Neural cell (in vitro differentiated cells): ENCODE measurements at regions not wholly inside any gene's neighbourhood (a gene's known extent, or its start where the extent isn't known, plus 50 kb on each side); places are given as distances from the start of the nearest gene placed in this dataset.

Source experiments
- H2AFZ ChIP-seq: fragments of 200-600, 300-800 bp; sonication (generic), shearing (Covaris generic); 2 replicates; pipeline ENCODE4 v1.6.0; 2014; ENCODE audit warnings: low read depth, mild to moderate bottlenecking, antibody characterized with exemption, low read length, moderate library complexity
- H3F3A ChIP-seq: fragments of 200-600 bp; shearing (Covaris generic); 2 replicates; pipeline ENCODE4 v1.6.1; 2016; ENCODE audit warnings: mild to moderate bottlenecking, moderate library complexity, mixed read lengths, antibody characterized with exemption, low read length; ENCODE audit not compliant: insufficient read depth, poor library complexity, severe bottlenecking
- H3K27ac ChIP-seq: fragments of 200-600, 300-800 bp; sonication (generic), shearing (Covaris generic); 2 replicates; pipeline ENCODE4 v1.5.1; 2014; ENCODE audit warnings: mild to moderate bottlenecking, low read length, moderate library complexity
- H3K27me3 ChIP-seq: fragments of 300-800, 200-600 bp; sonication (generic), shearing (Covaris generic); 2 replicates; pipeline ENCODE4 v1.6.0; 2014; ENCODE audit warnings: mild to moderate bottlenecking, low read depth, low read length, moderate library complexity; ENCODE audit not compliant: insufficient read depth
- H3K36me3 ChIP-seq: fragments of 300-800, 200-600 bp; sonication (generic), shearing (Covaris generic); 2 replicates; pipeline ENCODE4 v1.5.1; 2014; ENCODE audit warnings: mild to moderate bottlenecking, antibody characterized with exemption, low read length, moderate library complexity; ENCODE audit not compliant: insufficient read depth
- H3K4me2 ChIP-seq: fragments of 300-800, 200-600 bp; sonication (generic), shearing (Covaris generic); 2 replicates; pipeline ENCODE4 v1.6.0; 2014; ENCODE audit warnings: mild to moderate bottlenecking, low read length
- H3K4me3 ChIP-seq: fragments of 300-800, 200-600 bp; sonication (generic), shearing (Covaris generic); 2 replicates; pipeline ENCODE4 v1.5.1; 2014; ENCODE audit warnings: mild to moderate bottlenecking, low read length, moderate library complexity
- H3K79me2 ChIP-seq: fragments of 200-600 bp; shearing (Covaris generic); replicated peaks from 2 replicates; pipeline ENCODE4 v1.6.0; 2014; ENCODE audit warnings: mild to moderate bottlenecking, low read length, moderate library complexity; ENCODE audit not compliant: insufficient read depth
- H3K9ac ChIP-seq: fragments of 300-800, 200-600 bp; sonication (generic), shearing (Covaris generic); 2 replicates; pipeline ENCODE4 v1.6.1; 2016; ENCODE audit warnings: mild to moderate bottlenecking, low read length, mixed read lengths
- H3K9me2 ChIP-seq: fragments of 200-600 bp; shearing (Covaris generic); 2 replicates; pipeline ENCODE4 v1.6.1; 2016; ENCODE audit warnings: mild to moderate bottlenecking, low read length, mixed read lengths; ENCODE audit not compliant: insufficient read depth
- H3K9me3 ChIP-seq: fragments of 200-600, 300-800 bp; sonication (generic), shearing (Covaris generic); 2 replicates; pipeline ENCODE4 v1.6.1; 2016; ENCODE audit warnings: mild to moderate bottlenecking, mixed run types, low read length, moderate library complexity, mixed read lengths
- H4K20me1 ChIP-seq: fragments of 200-600 bp; shearing (Covaris generic); 2 replicates; pipeline ENCODE4 v1.6.1; 2016; ENCODE audit warnings: mild to moderate bottlenecking, mixed run types; ENCODE audit not compliant: insufficient read depth
- EP300 ChIP-seq: fragments of 450-650 bp; conservative IDR thresholded peaks from 2 replicates; pipeline ENCODE4 v1.6.1; 2014; ENCODE audit warnings: antibody characterized with exemption, mild to moderate bottlenecking, moderate library complexity; ENCODE audit not compliant: poor library complexity, severe bottlenecking
- EZH2 ChIP-seq: fragments of 200-600, 300-800 bp; shearing (Covaris generic), sonication (generic); IDR thresholded peaks from 2 replicates; pipeline ENCODE4 v1.6.1; 2014; ENCODE audit warnings: antibody characterized with exemption, low read length, borderline replicate concordance, mild to moderate bottlenecking; ENCODE audit not compliant: insufficient read depth, poor library complexity, severe bottlenecking
- MXI1 ChIP-seq: fragments of 450-650 bp; conservative IDR thresholded peaks from 2 replicates; pipeline ENCODE4 v1.6.1; 2014; ENCODE audit warnings: antibody characterized with exemption, mild to moderate bottlenecking; ENCODE audit not compliant: poor library complexity, severe bottlenecking
- POLR2AphosphoS5 ChIP-seq: IDR thresholded peaks from 2 replicates; pipeline ENCODE4 v1.6.1; 2012
- RAD21 ChIP-seq: fragments of 450-650 bp; conservative IDR thresholded peaks from 2 replicates; pipeline ENCODE4 v1.6.1; 2014; ENCODE audit warnings: antibody characterized with exemption, mild to moderate bottlenecking, moderate library complexity
- SMC3 ChIP-seq: fragments of 450-650 bp; conservative IDR thresholded peaks from 2 replicates; pipeline ENCODE4 v1.6.1; 2014; ENCODE audit warnings: antibody characterized with exemption, mild to moderate bottlenecking, moderate library complexity; ENCODE audit not compliant: poor library complexity
- TAF1 ChIP-seq: IDR thresholded peaks from 2 replicates; pipeline ENCODE4 v1.6.1; 2012; ENCODE audit warnings: low read depth
- TF ChIP-seq, protein P1 (sequence below): fragments of 450-650 bp; IDR thresholded peaks from 2 replicates; pipeline ENCODE4 v1.5.1; 2014; ENCODE audit warnings: antibody characterized with exemption, mild to moderate bottlenecking, moderate library complexity; ENCODE audit not compliant: poor library complexity, severe bottlenecking
- TF ChIP-seq, protein P2 (sequence below): IDR thresholded peaks from 2 replicates; pipeline ENCODE4 v1.6.1; 2012; ENCODE audit warnings: borderline replicate concordance

- no peak for TF ChIP-seq RAD21
- TF ChIP-seq EP300, result no peak
- no peak for TF ChIP-seq MXI1
- TF ChIP-seq, protein P1, sequence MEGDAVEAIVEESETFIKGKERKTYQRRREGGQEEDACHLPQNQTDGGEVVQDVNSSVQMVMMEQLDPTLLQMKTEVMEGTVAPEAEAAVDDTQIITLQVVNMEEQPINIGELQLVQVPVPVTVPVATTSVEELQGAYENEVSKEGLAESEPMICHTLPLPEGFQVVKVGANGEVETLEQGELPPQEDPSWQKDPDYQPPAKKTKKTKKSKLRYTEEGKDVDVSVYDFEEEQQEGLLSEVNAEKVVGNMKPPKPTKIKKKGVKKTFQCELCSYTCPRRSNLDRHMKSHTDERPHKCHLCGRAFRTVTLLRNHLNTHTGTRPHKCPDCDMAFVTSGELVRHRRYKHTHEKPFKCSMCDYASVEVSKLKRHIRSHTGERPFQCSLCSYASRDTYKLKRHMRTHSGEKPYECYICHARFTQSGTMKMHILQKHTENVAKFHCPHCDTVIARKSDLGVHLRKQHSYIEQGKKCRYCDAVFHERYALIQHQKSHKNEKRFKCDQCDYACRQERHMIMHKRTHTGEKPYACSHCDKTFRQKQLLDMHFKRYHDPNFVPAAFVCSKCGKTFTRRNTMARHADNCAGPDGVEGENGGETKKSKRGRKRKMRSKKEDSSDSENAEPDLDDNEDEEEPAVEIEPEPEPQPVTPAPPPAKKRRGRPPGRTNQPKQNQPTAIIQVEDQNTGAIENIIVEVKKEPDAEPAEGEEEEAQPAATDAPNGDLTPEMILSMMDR, result no peak
- TF ChIP-seq POLR2AphosphoS5, result no peak
- no peak for TF ChIP-seq TAF1
- TF ChIP-seq, protein P2, sequence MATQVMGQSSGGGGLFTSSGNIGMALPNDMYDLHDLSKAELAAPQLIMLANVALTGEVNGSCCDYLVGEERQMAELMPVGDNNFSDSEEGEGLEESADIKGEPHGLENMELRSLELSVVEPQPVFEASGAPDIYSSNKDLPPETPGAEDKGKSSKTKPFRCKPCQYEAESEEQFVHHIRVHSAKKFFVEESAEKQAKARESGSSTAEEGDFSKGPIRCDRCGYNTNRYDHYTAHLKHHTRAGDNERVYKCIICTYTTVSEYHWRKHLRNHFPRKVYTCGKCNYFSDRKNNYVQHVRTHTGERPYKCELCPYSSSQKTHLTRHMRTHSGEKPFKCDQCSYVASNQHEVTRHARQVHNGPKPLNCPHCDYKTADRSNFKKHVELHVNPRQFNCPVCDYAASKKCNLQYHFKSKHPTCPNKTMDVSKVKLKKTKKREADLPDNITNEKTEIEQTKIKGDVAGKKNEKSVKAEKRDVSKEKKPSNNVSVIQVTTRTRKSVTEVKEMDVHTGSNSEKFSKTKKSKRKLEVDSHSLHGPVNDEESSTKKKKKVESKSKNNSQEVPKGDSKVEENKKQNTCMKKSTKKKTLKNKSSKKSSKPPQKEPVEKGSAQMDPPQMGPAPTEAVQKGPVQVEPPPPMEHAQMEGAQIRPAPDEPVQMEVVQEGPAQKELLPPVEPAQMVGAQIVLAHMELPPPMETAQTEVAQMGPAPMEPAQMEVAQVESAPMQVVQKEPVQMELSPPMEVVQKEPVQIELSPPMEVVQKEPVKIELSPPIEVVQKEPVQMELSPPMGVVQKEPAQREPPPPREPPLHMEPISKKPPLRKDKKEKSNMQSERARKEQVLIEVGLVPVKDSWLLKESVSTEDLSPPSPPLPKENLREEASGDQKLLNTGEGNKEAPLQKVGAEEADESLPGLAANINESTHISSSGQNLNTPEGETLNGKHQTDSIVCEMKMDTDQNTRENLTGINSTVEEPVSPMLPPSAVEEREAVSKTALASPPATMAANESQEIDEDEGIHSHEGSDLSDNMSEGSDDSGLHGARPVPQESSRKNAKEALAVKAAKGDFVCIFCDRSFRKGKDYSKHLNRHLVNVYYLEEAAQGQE, result no peak
- TF ChIP-seq SMC3, result no peak
- TF ChIP-seq EZH2, result no peak
- Histone ChIP-seq H3K4me2 (no peak overlapping the region), H3K4me3 (no peak overlapping the region), H3K9me2 (no peaks in the 10 kb centered on the region), H3F3A (no peaks in the 10 kb centered on the region), H2AFZ (no peak overlapping the region), H3K9me3 (no peaks in the 10 kb centered on the region), H3K36me3 (no peaks in the 10 kb centered on the region), H3K27ac (no peak overlapping the region), H3K9ac (no peak overlapping the region), H4K20me1 (no peaks in the 10 kb centered on the region), H3K79me2 (no peaks in the 10 kb centered on the region), H3K27me3 (no peaks in the 10 kb centered on the region)
Measured at GRCh38 chr15:95302809-95303208, 1027.7 kb upstream of the NR2F2 start.

GRCh38 chr15:95303713-95304112 is 1026.8 kb upstream of the NR2F2 start:
- TF ChIP-seq RAD21 (no peak), SMC3 (no peak), POLR2AphosphoS5 (no peak), TAF1 (no peak), EZH2 (no peak), MXI1 (no peak), EP300 (no peak)
- TF ChIP-seq, protein P2, result no peak
- TF ChIP-seq, protein P1, result no peak
- no peaks in the 10 kb centered on the region for H3K79me2 ChIP-seq
- no peaks in the 10 kb centered on the region for H3K9me3 ChIP-seq
- no peak overlapping the region for H2AFZ ChIP-seq
- H3K9ac ChIP-seq, result no peak overlapping the region
- H3K4me3 ChIP-seq, result no peak overlapping the region
- no peaks in the 10 kb centered on the region for H3K9me2 ChIP-seq
- H3K4me2 ChIP-seq, result no peak overlapping the region
- H3K27me3 ChIP-seq, result no peaks in the 10 kb centered on the region
- H4K20me1 ChIP-seq, result no peaks in the 10 kb centered on the region
- H3K36me3 ChIP-seq, result no peaks in the 10 kb centered on the region
- no peak overlapping the region for H3K27ac ChIP-seq
- H3F3A ChIP-seq, result no peaks in the 10 kb centered on the region
